WTC11 (cell line): ENCODE measurements at regions not wholly inside any gene's neighbourhood (a gene's known extent, or its start where the extent isn't known, plus 50 kb on each side); places are given as distances from the start of the nearest gene placed in this dataset.

Source experiments
- ATAC-seq: fragments of 200-7000 bp; cut with Tn5 transposase; 2 replicates; pipeline ENCODE4 v1.10.0; 2021; ENCODE audit warnings: mild to moderate bottlenecking, moderate library complexity
- CTCF ChIA-PET: fragments of 300-600 bp; sonication (Branson Sonifier 250); formaldehyde crosslinking; loops from one replicate; lab custom pipeline; 2021; ENCODE audit warnings: antibody characterized with exemption; lab: Charles Lee
- POLR2A ChIA-PET: fragments of 350-600 bp; sonication (Branson Sonifier 250); formaldehyde crosslinking; loops from one replicate; lab custom pipeline; 2021; ENCODE audit warnings: antibody characterized with exemption; lab: Charles Lee
- DNase-seq: peaks from one replicate; pipeline ENCODE4 v3.0.0; 2021; ENCODE audit warnings: low spot score
- H3K27ac Mint-ChIP-seq: 2 replicates; pipeline ENCODE4 v1.8.0; 2021; ENCODE audit warnings: mixed read lengths
- H3K27me3 Mint-ChIP-seq: 2 replicates; pipeline ENCODE4 v1.8.0; 2021; ENCODE audit warnings: low read depth, mild to moderate bottlenecking, moderate library complexity, mixed read lengths
- H3K36me3 Mint-ChIP-seq: 2 replicates; pipeline ENCODE4 v1.8.0; 2021; ENCODE audit warnings: mixed read lengths
- H3K4me1 Mint-ChIP-seq: 2 replicates; pipeline ENCODE4 v1.8.0; 2022; ENCODE audit warnings: mixed read lengths
- H3K4me3 Mint-ChIP-seq: 2 replicates; pipeline ENCODE4 v1.8.0; 2021; ENCODE audit warnings: mild to moderate bottlenecking, moderate library complexity, mixed read lengths
- H3K9me3 Mint-ChIP-seq: 2 replicates; pipeline ENCODE4 v1.8.0; 2021; ENCODE audit warnings: mixed read lengths
- AR ChIP-seq: fragments of 250-450 bp; sonication (Bioruptor Pico); IDR thresholded peaks from 2 replicates; pipeline ENCODE4 v1.9.0; 2021; ENCODE audit warnings: mild to moderate bottlenecking
- E2F4 ChIP-seq: sonication (generic); formaldehyde crosslinking; IDR thresholded peaks from 2 replicates; pipeline ENCODE4 v1.8.1; 2022; ENCODE audit warnings: low read depth, mild to moderate bottlenecking, moderate library complexity, missing genetic modification reagents, borderline replicate concordance
- FOXJ3 ChIP-seq: sonication (generic); formaldehyde crosslinking; IDR thresholded peaks from 2 replicates; pipeline ENCODE4 v1.9.0; 2021; ENCODE audit warnings: missing genetic modification reagents, mild to moderate bottlenecking, borderline replicate concordance
- HMGA2 ChIP-seq: fragments of 250-450 bp; sonication (Bioruptor Pico); IDR thresholded peaks from 2 replicates; pipeline ENCODE4 v1.4.0; 2021; ENCODE audit warnings: mild to moderate bottlenecking, moderate library complexity
- IRF2 ChIP-seq: sonication (generic); formaldehyde crosslinking; IDR thresholded peaks from 2 replicates; pipeline ENCODE4 v1.8.0; 2022; ENCODE audit warnings: low read depth, missing genetic modification reagents, borderline replicate concordance
- JUN ChIP-seq: sonication (generic); formaldehyde crosslinking; IDR thresholded peaks from 2 replicates; pipeline ENCODE4 v1.8.0; 2023; ENCODE audit warnings: mild to moderate bottlenecking, missing genetic modification reagents
- NFE2L1 ChIP-seq: sonication (generic); formaldehyde crosslinking; IDR thresholded peaks from 2 replicates; pipeline ENCODE4 v1.8.1; 2023; ENCODE audit warnings: missing genetic modification reagents
- NFYB ChIP-seq: sonication (generic); formaldehyde crosslinking; conservative IDR thresholded peaks from 2 replicates; pipeline ENCODE4 v1.8.0; 2022; ENCODE audit warnings: low read depth, missing genetic modification reagents
- NR1H2 ChIP-seq: sonication (generic); formaldehyde crosslinking; IDR thresholded peaks from 2 replicates; pipeline ENCODE4 v1.9.0; 2021; ENCODE audit warnings: mild to moderate bottlenecking, moderate library complexity, missing genetic modification reagents
- PRRX2 ChIP-seq: fragments of 250-450 bp; sonication (Bioruptor Pico); IDR thresholded peaks from 2 replicates; pipeline ENCODE4 v1.8.0; 2021; ENCODE audit warnings: mild to moderate bottlenecking
- SMAD3 ChIP-seq: sonication (generic); formaldehyde crosslinking; IDR thresholded peaks from 2 replicates; pipeline ENCODE4 v1.8.0; 2022; ENCODE audit warnings: missing genetic modification reagents, mild to moderate bottlenecking, borderline replicate concordance
- TEAD4 ChIP-seq: sonication (generic); formaldehyde crosslinking; IDR thresholded peaks from 2 replicates; pipeline ENCODE4 v1.8.0; 2022; ENCODE audit warnings: mild to moderate bottlenecking, missing genetic modification reagents
- ZBTB21 ChIP-seq: sonication (generic); formaldehyde crosslinking; IDR thresholded peaks from 2 replicates; pipeline ENCODE4 v1.8.1; 2023; ENCODE audit warnings: mild to moderate bottlenecking, missing genetic modification reagents, borderline replicate concordance
- ZNF121 ChIP-seq: sonication (generic); formaldehyde crosslinking; IDR thresholded peaks from 2 replicates; pipeline ENCODE4 v1.8.0; 2023; ENCODE audit warnings: missing genetic modification reagents
- ZNF138 ChIP-seq: sonication (generic); formaldehyde crosslinking; conservative IDR thresholded peaks from 2 replicates; pipeline ENCODE4 v1.8.1; 2022; ENCODE audit warnings: mild to moderate bottlenecking, moderate library complexity, missing genetic modification reagents
- ZNF281 ChIP-seq: sonication (generic); formaldehyde crosslinking; IDR thresholded peaks from 2 replicates; pipeline ENCODE4 v1.8.0; 2023; ENCODE audit warnings: mild to moderate bottlenecking, missing genetic modification reagents
- ZNF512 ChIP-seq: sonication (generic); formaldehyde crosslinking; IDR thresholded peaks from 2 replicates; pipeline ENCODE4 v1.8.1; 2022; ENCODE audit warnings: missing genetic modification reagents, borderline replicate concordance

GRCh38 chr3:111249421-111249820 is 177.8 kb downstream of the NECTIN3 start:
- POLR2A ChIA-PET = no interaction called here

More at GRCh38 chr3:111249421-111249820, 177.8 kb downstream of the NECTIN3 start:
- Mint-ChIP-seq H3K36me3 (no peaks in the 10 kb centered on the region), H3K9me3 (no peaks in the 10 kb centered on the region), H3K27me3 (no peaks in the 10 kb centered on the region)
- CTCF ChIA-PET = no interaction called here
- no peak for ATAC-seq
- TF ChIP-seq SMAD3 (no peak), ZNF138 (CRISPR knock-in tag) (no peak), TEAD4 (CRISPR knock-in tag) (no peak), E2F4 (CRISPR knock-in tag) (no peak), ZNF281 (CRISPR knock-in tag) (no peak), ZNF512 (no peak), AR (CRISPR knock-in tag) (no peak), ZNF121 (no peak), JUN (CRISPR knock-in tag) (no peak), NFYB (no peak), NFE2L1 (CRISPR knock-in tag) (no peak), ZBTB21 (CRISPR knock-in tag) (no peak), PRRX2 (CRISPR knock-in tag) (no peak), IRF2 (CRISPR knock-in tag) (no peak), FOXJ3 (CRISPR knock-in tag) (no peak), HMGA2 (CRISPR knock-in tag) (no peak), NR1H2 (no peak)
- TF ChIP-seq, all 79 proteins: peak for 0
- no peak overlapping the region for H3K27ac Mint-ChIP-seq
- no peaks in the 10 kb centered on the region for H3K4me1 Mint-ChIP-seq
- no peak overlapping the region for H3K4me3 Mint-ChIP-seq
- no peak for DNase-seq
